WTC11 (cell line): ENCODE measurements at regions not wholly inside any gene's neighbourhood (a gene's known extent, or its start where the extent isn't known, plus 50 kb on each side); places are given as distances from the start of the nearest gene placed in this dataset.

Source experiments
- CTCF ChIP-seq: fragments of 200-600 bp; IDR thresholded peaks from 2 replicates; pipeline ENCODE4 v1.8.0; 2022; ENCODE audit warnings: antibody characterized with exemption
- NR1H2 ChIP-seq: sonication (generic); formaldehyde crosslinking; IDR thresholded peaks from 2 replicates; pipeline ENCODE4 v1.9.0; 2021; ENCODE audit warnings: mild to moderate bottlenecking, moderate library complexity, missing genetic modification reagents
- SP1 ChIP-seq: sonication (generic); formaldehyde crosslinking; conservative IDR thresholded peaks from 2 replicates; pipeline ENCODE4 v1.8.1; 2022; ENCODE audit warnings: missing genetic modification reagents
- ZNF512 ChIP-seq: sonication (generic); formaldehyde crosslinking; IDR thresholded peaks from 2 replicates; pipeline ENCODE4 v1.8.1; 2022; ENCODE audit warnings: missing genetic modification reagents, borderline replicate concordance

DNA sequence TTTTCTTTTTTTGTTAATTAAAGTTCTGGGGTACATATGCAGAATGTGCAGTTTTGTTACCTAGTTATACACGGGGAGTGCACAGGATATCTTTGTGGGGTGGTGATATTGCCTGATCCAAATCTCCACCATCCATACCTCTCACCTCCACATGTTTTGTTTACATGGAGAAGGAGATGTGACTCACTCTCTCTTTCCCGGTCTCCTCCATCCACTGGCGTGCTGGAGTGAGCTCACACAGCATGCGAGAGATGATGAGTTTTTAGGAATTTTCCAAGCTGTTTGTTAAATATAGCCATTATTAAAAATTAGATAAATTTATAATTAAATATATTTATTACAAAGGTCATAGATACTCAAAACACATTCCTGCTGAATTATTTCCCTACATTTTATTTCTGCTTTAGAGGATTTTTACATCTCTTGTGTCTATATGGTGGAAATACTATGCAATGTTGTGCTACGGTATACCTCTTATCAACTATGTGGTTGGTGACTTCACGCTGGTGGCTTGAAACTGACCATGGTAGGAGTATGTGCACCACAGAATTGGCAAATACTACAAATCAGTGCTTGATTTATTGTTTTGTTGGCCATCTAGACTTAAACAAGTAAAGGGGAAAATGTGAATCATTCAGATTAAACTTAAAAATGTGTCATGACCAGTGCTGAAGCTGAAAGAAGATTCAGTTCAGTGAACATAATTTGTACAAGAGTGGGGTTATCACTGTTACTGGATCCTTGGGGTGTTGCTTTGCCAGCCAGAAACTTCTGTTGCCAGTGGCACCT lies 107.9 kb upstream of the FAM180A start:
- TF ChIP-seq CTCF, result no peak
- no peak for TF ChIP-seq SP1 (CRISPR knock-in tag)
- TF ChIP-seq NR1H2 (CRISPR knock-in tag), result no peak
- no peak for TF ChIP-seq ZNF512
